ENCODE measurements at regions not wholly inside any gene's neighbourhood (a gene's known extent, or its start where the extent isn't known, plus 50 kb on each side); places are given as distances from the start of the nearest gene placed in this dataset.

DNA sequence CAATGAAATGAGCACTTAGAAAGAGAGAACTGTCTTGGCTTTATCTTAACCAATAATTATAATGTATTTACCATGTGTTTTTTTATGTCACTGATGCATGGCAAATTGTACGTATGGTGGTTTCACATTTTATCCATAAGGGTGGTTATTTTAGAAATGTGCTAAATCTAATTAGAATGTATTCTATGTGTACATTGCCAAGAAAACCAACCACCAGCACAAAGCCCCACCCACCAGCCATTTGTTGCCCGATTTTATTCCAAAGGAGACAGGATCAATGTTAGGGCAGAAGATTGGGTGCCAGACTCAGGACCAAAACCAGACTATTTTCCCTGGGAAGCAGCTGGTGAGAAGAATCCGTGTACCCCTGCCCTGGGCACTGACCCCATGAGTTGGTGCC lies 63.0 kb upstream of the SOX1 start:
- TF ChIP-seq, protein P1, sequence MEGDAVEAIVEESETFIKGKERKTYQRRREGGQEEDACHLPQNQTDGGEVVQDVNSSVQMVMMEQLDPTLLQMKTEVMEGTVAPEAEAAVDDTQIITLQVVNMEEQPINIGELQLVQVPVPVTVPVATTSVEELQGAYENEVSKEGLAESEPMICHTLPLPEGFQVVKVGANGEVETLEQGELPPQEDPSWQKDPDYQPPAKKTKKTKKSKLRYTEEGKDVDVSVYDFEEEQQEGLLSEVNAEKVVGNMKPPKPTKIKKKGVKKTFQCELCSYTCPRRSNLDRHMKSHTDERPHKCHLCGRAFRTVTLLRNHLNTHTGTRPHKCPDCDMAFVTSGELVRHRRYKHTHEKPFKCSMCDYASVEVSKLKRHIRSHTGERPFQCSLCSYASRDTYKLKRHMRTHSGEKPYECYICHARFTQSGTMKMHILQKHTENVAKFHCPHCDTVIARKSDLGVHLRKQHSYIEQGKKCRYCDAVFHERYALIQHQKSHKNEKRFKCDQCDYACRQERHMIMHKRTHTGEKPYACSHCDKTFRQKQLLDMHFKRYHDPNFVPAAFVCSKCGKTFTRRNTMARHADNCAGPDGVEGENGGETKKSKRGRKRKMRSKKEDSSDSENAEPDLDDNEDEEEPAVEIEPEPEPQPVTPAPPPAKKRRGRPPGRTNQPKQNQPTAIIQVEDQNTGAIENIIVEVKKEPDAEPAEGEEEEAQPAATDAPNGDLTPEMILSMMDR (IDR thresholded peaks at IDR 0.05) = no peak
- no peak for TF ChIP-seq MXI1 (IDR thresholded peaks at IDR 0.05; ENCODE audit: low read depth, low read length)
- TF ChIP-seq JUND (IDR thresholded peaks at IDR 0.05) = no peak
- TF ChIP-seq, protein P2, sequence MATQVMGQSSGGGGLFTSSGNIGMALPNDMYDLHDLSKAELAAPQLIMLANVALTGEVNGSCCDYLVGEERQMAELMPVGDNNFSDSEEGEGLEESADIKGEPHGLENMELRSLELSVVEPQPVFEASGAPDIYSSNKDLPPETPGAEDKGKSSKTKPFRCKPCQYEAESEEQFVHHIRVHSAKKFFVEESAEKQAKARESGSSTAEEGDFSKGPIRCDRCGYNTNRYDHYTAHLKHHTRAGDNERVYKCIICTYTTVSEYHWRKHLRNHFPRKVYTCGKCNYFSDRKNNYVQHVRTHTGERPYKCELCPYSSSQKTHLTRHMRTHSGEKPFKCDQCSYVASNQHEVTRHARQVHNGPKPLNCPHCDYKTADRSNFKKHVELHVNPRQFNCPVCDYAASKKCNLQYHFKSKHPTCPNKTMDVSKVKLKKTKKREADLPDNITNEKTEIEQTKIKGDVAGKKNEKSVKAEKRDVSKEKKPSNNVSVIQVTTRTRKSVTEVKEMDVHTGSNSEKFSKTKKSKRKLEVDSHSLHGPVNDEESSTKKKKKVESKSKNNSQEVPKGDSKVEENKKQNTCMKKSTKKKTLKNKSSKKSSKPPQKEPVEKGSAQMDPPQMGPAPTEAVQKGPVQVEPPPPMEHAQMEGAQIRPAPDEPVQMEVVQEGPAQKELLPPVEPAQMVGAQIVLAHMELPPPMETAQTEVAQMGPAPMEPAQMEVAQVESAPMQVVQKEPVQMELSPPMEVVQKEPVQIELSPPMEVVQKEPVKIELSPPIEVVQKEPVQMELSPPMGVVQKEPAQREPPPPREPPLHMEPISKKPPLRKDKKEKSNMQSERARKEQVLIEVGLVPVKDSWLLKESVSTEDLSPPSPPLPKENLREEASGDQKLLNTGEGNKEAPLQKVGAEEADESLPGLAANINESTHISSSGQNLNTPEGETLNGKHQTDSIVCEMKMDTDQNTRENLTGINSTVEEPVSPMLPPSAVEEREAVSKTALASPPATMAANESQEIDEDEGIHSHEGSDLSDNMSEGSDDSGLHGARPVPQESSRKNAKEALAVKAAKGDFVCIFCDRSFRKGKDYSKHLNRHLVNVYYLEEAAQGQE (IDR thresholded peaks at IDR 0.05; ENCODE audit: low read depth, low read length) = no peak

Data from SK-N-SH (cell line).